ENCODE measurements at regions not wholly inside any gene's neighbourhood (a gene's known extent, or its start where the extent isn't known, plus 50 kb on each side); places are given as distances from the start of the nearest gene placed in this dataset.

DNA sequence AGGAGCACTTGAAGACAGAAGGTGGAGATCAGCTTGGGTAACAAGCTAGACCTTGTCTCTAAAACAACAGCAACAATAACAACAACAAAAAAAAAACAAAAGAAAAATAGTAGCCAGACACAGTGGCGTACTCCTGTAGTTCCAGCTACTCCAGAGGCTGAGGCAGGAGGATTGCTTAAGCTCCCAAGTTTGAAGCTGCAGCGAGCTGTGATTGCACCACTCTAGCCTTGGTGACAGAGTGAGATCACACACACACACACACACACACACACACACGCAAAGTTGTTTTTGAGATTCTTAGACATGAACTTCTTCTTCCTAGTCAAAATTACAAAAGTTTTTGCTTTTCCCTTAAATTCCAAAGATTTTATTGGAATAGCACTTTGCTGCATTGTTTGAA is 93.0 kb upstream of the IGSF10 start:
- Histone ChIP-seq H3K36me3 (no peaks in the 10 kb centered on the region), H3K4me1 (no peaks in the 10 kb centered on the region), H3K9me3 (no peaks in the 10 kb centered on the region), H3K27me3 (no peaks in the 10 kb centered on the region), H3K4me3 (no peak overlapping the region), H3K27ac (peak overlapping the region; percentile 49)
- ATAC-seq (peak; percentile 88), DNase-seq (no peak)
- TF ChIP-seq, protein P1, sequence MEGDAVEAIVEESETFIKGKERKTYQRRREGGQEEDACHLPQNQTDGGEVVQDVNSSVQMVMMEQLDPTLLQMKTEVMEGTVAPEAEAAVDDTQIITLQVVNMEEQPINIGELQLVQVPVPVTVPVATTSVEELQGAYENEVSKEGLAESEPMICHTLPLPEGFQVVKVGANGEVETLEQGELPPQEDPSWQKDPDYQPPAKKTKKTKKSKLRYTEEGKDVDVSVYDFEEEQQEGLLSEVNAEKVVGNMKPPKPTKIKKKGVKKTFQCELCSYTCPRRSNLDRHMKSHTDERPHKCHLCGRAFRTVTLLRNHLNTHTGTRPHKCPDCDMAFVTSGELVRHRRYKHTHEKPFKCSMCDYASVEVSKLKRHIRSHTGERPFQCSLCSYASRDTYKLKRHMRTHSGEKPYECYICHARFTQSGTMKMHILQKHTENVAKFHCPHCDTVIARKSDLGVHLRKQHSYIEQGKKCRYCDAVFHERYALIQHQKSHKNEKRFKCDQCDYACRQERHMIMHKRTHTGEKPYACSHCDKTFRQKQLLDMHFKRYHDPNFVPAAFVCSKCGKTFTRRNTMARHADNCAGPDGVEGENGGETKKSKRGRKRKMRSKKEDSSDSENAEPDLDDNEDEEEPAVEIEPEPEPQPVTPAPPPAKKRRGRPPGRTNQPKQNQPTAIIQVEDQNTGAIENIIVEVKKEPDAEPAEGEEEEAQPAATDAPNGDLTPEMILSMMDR (IDR thresholded peaks at IDR 0.05), result no peak
- intact Hi-C loops (cut with DNase I), result no loop called here

DNA sequence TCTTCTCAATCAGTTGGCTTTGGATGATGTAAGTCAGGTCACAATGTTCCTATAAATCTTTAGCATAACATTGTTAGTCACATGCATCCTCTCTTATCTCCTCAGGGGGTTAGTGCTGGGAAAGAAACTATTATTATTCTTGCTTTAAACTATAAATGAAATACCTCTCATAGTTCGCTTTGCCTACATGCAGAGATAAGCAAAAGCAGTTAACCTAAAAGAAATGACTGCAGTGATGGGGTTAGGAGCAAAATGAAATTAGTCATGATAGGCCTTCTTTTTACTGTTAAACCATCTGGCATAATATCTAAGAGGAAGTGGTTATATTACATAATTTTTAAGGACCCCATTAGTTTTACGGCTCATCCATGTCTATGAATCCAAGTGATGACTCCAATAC is 91.7 kb upstream of the IGSF10 start:
- Histone ChIP-seq H3K9me3 (no peaks in the 10 kb centered on the region), H3K27ac (no peak overlapping the region), H3K4me3 (no peak overlapping the region), H3K4me1 (no peaks in the 10 kb centered on the region), H3K36me3 (no peaks in the 10 kb centered on the region), H3K27me3 (no peaks in the 10 kb centered on the region)
- TF ChIP-seq, protein P1 (IDR thresholded peaks at IDR 0.05), result no peak
- ATAC-seq, result no peak
- intact Hi-C loops (cut with DNase I), result no loop called here
- DNase-seq, result no peak

DNA sequence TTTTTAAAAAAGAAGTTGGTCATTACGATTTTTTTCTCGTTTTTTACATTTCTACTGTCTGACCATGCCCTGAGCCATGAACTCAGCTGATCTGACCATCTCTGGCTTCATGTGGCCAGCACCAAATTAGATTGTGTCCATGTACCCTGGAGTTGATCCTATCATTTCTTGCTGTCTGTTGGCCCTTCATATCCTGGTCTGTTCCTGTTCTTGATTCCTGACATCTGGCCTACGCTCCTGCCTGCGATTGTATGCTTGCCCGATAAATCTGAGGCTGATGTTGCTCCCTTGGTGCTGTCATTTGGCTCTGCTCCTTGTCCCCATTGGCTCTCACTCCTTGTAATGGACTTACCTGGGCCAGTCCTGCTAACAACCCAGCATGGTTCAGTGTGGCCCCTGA is 89.8 kb upstream of the IGSF10 start:
- H3K36me3 ChIP-seq, result no peaks in the 10 kb centered on the region
- TF ChIP-seq, protein P1 (IDR thresholded peaks at IDR 0.05), result no peak
- intact Hi-C loops (cut with DNase I), result no loop called here
- DNase-seq (no peak), ATAC-seq (peak; percentile 53)
- no peak overlapping the region for H3K4me3 ChIP-seq
- H3K4me1 ChIP-seq, result no peaks in the 10 kb centered on the region
- H3K9me3 ChIP-seq, result no peaks in the 10 kb centered on the region
- no peaks in the 10 kb centered on the region for H3K27me3 ChIP-seq
- peak overlapping the region; percentile 40 for H3K27ac ChIP-seq

DNA sequence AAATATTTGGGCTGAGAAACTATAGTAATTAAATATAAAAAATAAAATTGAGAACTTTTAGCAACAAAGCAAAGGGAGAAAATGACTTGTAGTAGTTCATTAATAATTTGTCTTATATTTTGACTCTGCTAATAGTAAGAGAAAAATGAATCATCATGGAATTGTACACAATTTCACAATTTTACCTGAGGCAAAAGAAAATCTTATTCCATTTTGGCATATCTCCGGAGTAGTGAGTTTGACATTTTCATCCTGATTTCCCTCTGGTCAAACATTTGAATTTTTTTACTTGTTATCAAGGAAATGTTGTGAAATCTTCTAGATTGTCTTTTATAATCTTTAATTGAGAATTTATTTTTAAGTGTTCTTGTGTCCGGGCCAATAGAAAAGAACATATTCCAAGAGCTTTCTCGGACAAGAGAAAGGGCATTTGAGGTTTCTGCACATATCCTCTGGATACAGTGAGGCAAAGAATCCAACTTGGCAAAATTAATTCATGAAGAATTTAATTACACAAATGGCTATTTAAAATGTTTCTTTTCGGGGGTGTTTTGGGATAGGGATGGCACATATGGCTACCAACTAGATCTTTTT is 89.3 kb upstream of the IGSF10 start:
- H3K9me3 ChIP-seq, result no peaks in the 10 kb centered on the region
- H3K27ac ChIP-seq, result no peak overlapping the region
- no peaks in the 10 kb centered on the region for H3K27me3 ChIP-seq
- H3K36me3 ChIP-seq, result no peaks in the 10 kb centered on the region
- TF ChIP-seq, protein P1 (IDR thresholded peaks at IDR 0.05), result no peak
- intact Hi-C loops (cut with DNase I), result no loop called here
- DNase-seq (no peak), ATAC-seq (no peak)
- no peak overlapping the region for H3K4me3 ChIP-seq
- H3K4me1 ChIP-seq, result no peaks in the 10 kb centered on the region

DNA sequence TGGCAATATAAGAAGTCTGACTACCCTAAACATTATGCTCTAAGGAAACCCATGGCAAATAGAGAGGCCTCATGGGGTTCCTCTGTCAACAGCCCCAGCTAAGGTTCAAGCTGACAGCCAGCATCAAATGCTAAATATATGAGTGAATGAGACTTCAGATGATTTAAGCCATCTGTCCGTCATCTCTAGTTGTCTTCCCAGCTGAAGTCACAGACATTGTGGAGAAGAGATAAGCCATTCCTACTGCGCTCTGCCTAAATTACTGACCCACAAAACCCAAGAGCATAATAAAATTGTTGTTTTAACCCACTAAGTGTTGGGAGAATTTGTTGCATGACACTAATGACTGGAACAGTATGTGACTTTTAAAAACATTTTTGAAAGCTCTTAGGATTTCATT is 87.3 kb upstream of the IGSF10 start:
- intact Hi-C loops (cut with DNase I), result no loop called here
- DNase-seq (no peak), ATAC-seq (peak; percentile 25)
- Histone ChIP-seq H3K4me1 (no peaks in the 10 kb centered on the region), H3K9me3 (no peaks in the 10 kb centered on the region), H3K27ac (no peak overlapping the region), H3K4me3 (no peak overlapping the region), H3K27me3 (no peaks in the 10 kb centered on the region), H3K36me3 (no peaks in the 10 kb centered on the region)
- TF ChIP-seq, protein P1 (IDR thresholded peaks at IDR 0.05), result no peak

DNA sequence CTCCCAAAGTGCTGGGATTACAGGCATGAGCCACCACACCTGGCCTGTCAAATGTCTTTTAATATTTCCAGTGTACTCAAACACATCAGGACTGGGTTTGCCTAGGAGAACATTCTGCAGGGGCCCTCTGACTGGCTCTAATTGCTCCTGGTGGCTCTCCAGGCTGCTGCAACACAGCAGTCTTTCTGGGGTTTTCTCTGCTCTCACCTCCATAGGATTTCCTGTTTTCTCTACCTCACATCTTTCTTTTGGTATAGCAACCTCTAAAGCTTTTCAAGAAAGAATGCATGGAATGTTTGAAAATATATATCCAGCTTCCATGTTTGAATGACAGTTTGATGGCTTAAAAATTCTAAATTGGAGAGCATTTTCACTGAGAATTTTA is 83.3 kb upstream of the IGSF10 start:
- H3K27me3 ChIP-seq, result no peaks in the 10 kb centered on the region
- no peaks in the 10 kb centered on the region for H3K9me3 ChIP-seq
- intact Hi-C loops (cut with DNase I), result no loop called here
- ATAC-seq (no peak), DNase-seq (no peak)
- H3K36me3 ChIP-seq, result no peaks in the 10 kb centered on the region
- H3K27ac ChIP-seq, result no peak overlapping the region
- H3K4me1 ChIP-seq, result no peaks in the 10 kb centered on the region
- TF ChIP-seq, protein P1 (IDR thresholded peaks at IDR 0.05), result no peak
- no peak overlapping the region for H3K4me3 ChIP-seq

All from upper lobe of right lung (tissue), 1 donor.